ENCODE measurements at regions not wholly inside any gene's neighbourhood (a gene's known extent, or its start where the extent isn't known, plus 50 kb on each side); places are given as distances from the start of the nearest gene placed in this dataset.
"Not testable (repeated sequence)": the region's sequence is repeated elsewhere in the genome, so short reads cannot be mapped to it uniquely, and the experiment has no call there.

- no peak for TF ChIP-seq E2F5 (CRISPR knock-in tag; IDR thresholded peaks at IDR 0.05)
Measured at GRCh38 chr11:134656861-134657540, 245.0 kb upstream of the B3GAT1 start (continued).

- H3K9ac ChIP-seq (ENCODE audit: insufficient read depth in 1 of 2, low read depth in 2 of 2, low read length in 2 of 2); DNase-seq (ENCODE audit: extremely low read depth in 1 of 4, low spot score in 3 of 4): not testable (repeated sequence)
Measured at GRCh38 chr11:134656086-134656840, 244.2 kb upstream of the B3GAT1 start.

More at GRCh38 chr11:134656086-134656840, 244.2 kb upstream of the B3GAT1 start:
- H3K27me3 ChIP-seq (ENCODE audit: control insufficient read depth in 2 of 2, insufficient read depth in 2 of 2, low read length in 2 of 2), result peaks cover 0 to 24% of the 10 kb centered on the region in 2 experiments; a peak in 2 of 5 replicates
- H4K20me1 ChIP-seq (replicated peaks; ENCODE audit: control insufficient read depth, insufficient read depth, low read length); in situ Hi-C loops (cut with MboI); H2AFZ ChIP-seq (ENCODE audit: low read depth, low read length); H3K4me3 ChIP-seq; H3K4me1 ChIP-seq (replicated peaks in 1 of 2; ENCODE audit: control insufficient read depth in 2 of 2, insufficient read depth in 2 of 2, low read length in 2 of 2); CTCF ChIA-PET (ENCODE audit: low intra/inter-chr PET ratio); H3K9me3 ChIP-seq (replicated peaks; ENCODE audit: control insufficient read depth, insufficient read depth, low read depth, low read length); FAIRE-seq; H3K4me2 ChIP-seq (ENCODE audit: insufficient read depth, low read length); H3K9me1 ChIP-seq (ENCODE audit: control insufficient read depth, insufficient read depth, low read length); H3K27ac ChIP-seq (ENCODE audit: extremely low read depth, low read depth, low read length); H3K79me2 ChIP-seq (ENCODE audit: control insufficient read depth, insufficient read depth, low read length); intact Hi-C loops (cut with micrococcal nuclease); BruUV-seq (replicated peaks); H3K36me3 ChIP-seq (ENCODE audit: control insufficient read depth, insufficient read depth, low read length); ATAC-seq: not testable (repeated sequence)
- POLR2A ChIA-PET, result interaction anchor here (0.7 kb wide), 1 partner anchor 300 kb away, joined by 3 read pairs; no protein-coding TSS in a partner anchor
- WGBS (ENCODE audit: insufficient coverage, low coverage, missing lambda C conversion rate), result 11% methylated on average over 21 of the region's 29 CpGs
